ENCODE measurements at regions not wholly inside any gene's neighbourhood (a gene's known extent, or its start where the extent isn't known, plus 50 kb on each side); places are given as distances from the start of the nearest gene placed in this dataset.

- TF ChIP-seq POLR2A (IDR thresholded peaks at IDR 0.05; ENCODE audit: low read length): no peak
- TF ChIP-seq GATA1 (IDR thresholded peaks at IDR 0.05; ENCODE audit: low read depth, low read length): no peak
- DNase-seq: no peak
Observed at GRCh38 chr11:92781151-92781550, 188.3 kb upstream of the MTNR1B start.

- DNase-seq: no peak
Observed at GRCh38 chr11:92782806-92783205, 186.6 kb upstream of the MTNR1B start.

GRCh38 chr11:92784331-92784730, 185.1 kb upstream of the MTNR1B start:
- DNase-seq: no peak
- TF ChIP-seq GATA1 (IDR thresholded peaks at IDR 0.05; ENCODE audit: low read depth, low read length): no peak
- TF ChIP-seq POLR2A (IDR thresholded peaks at IDR 0.05; ENCODE audit: low read length): no peak

More at GRCh38 chr11:92782806-92783205, 186.6 kb upstream of the MTNR1B start:
- TF ChIP-seq GATA1 (IDR thresholded peaks at IDR 0.05; ENCODE audit: low read depth, low read length): no peak
- no peak for TF ChIP-seq POLR2A (IDR thresholded peaks at IDR 0.05; ENCODE audit: low read length)

GRCh38 chr11:92787638-92788037, 181.8 kb upstream of the MTNR1B start:
- no peak for DNase-seq
- TF ChIP-seq GATA1 (IDR thresholded peaks at IDR 0.05; ENCODE audit: low read depth, low read length) (no peak), POLR2A (IDR thresholded peaks at IDR 0.05; ENCODE audit: low read length) (no peak)

GRCh38 chr11:92789761-92790160, 179.7 kb upstream of the MTNR1B start:
- TF ChIP-seq POLR2A (IDR thresholded peaks at IDR 0.05; ENCODE audit: low read length) (no peak), GATA1 (IDR thresholded peaks at IDR 0.05; ENCODE audit: low read depth, low read length) (no peak)
- no peak for DNase-seq

GRCh38 chr11:92790366-92790765, 179.1 kb upstream of the MTNR1B start:
- DNase-seq: no peak
- no peak for TF ChIP-seq GATA1 (IDR thresholded peaks at IDR 0.05; ENCODE audit: low read depth, low read length)
- no peak for TF ChIP-seq POLR2A (IDR thresholded peaks at IDR 0.05; ENCODE audit: low read length)

GRCh38 chr11:92790926-92791616, 178.4 kb upstream of the MTNR1B start:
- no peak for DNase-seq
- TF ChIP-seq POLR2A (IDR thresholded peaks at IDR 0.05; ENCODE audit: low read length): no peak
- no peak for TF ChIP-seq GATA1 (IDR thresholded peaks at IDR 0.05; ENCODE audit: low read depth, low read length)

GRCh38 chr11:92791886-92792285, 177.6 kb upstream of the MTNR1B start:
- TF ChIP-seq POLR2A (IDR thresholded peaks at IDR 0.05; ENCODE audit: low read length) (no peak), GATA1 (IDR thresholded peaks at IDR 0.05; ENCODE audit: low read depth, low read length) (no peak)
- DNase-seq: no peak

GRCh38 chr11:92793189-92793588, 176.3 kb upstream of the MTNR1B start:
- TF ChIP-seq GATA1 (IDR thresholded peaks at IDR 0.05; ENCODE audit: low read depth, low read length) (no peak), POLR2A (IDR thresholded peaks at IDR 0.05; ENCODE audit: low read length) (no peak)
- no peak for DNase-seq

- TF ChIP-seq GATA1 (IDR thresholded peaks at IDR 0.05; ENCODE audit: low read depth, low read length): no peak
- DNase-seq: no peak
Observed at GRCh38 chr11:92794783-92795182, 174.7 kb upstream of the MTNR1B start.

GRCh38 chr11:92796744-92797143, 172.7 kb upstream of the MTNR1B start:
- TF ChIP-seq GATA1 (IDR thresholded peaks at IDR 0.05; ENCODE audit: low read depth, low read length): no peak
- no peak for TF ChIP-seq POLR2A (IDR thresholded peaks at IDR 0.05; ENCODE audit: low read length)
- DNase-seq: no peak

- no peak for TF ChIP-seq GATA1 (IDR thresholded peaks at IDR 0.05; ENCODE audit: low read depth, low read length)
- TF ChIP-seq POLR2A (IDR thresholded peaks at IDR 0.05; ENCODE audit: low read length): no peak
- DNase-seq: no peak
Observed at GRCh38 chr11:92797874-92798273, 171.6 kb upstream of the MTNR1B start.

GRCh38 chr11:92801685-92802084, 167.8 kb upstream of the MTNR1B start:
- TF ChIP-seq POLR2A (IDR thresholded peaks at IDR 0.05; ENCODE audit: low read length) (no peak), GATA1 (IDR thresholded peaks at IDR 0.05; ENCODE audit: low read depth, low read length) (no peak)
- no peak for DNase-seq

- DNase-seq: no peak
- TF ChIP-seq GATA1 (IDR thresholded peaks at IDR 0.05; ENCODE audit: low read depth, low read length): no peak
- no peak for TF ChIP-seq POLR2A (IDR thresholded peaks at IDR 0.05; ENCODE audit: low read length)
Observed at GRCh38 chr11:92802644-92803043, 166.8 kb upstream of the MTNR1B start.

- DNase-seq: no peak
- TF ChIP-seq POLR2A (IDR thresholded peaks at IDR 0.05; ENCODE audit: low read length) (no peak), GATA1 (IDR thresholded peaks at IDR 0.05; ENCODE audit: low read depth, low read length) (no peak)
Observed at GRCh38 chr11:92803391-92803790, 166.1 kb upstream of the MTNR1B start.
